Stimulated activated CD8-positive, alpha-beta memory T cell treated with anti-CD3 and anti-CD28 coated beads, Interleukin-7, amount 100 ng/mL, for 24 hours (primary cell): ENCODE measurements at regions not wholly inside any gene's neighbourhood (a gene's known extent, or its start where the extent isn't known, plus 50 kb on each side); places are given as distances from the start of the nearest gene placed in this dataset.
"Not testable (repeated sequence)": the region's sequence is repeated elsewhere in the genome, so short reads cannot be mapped to it uniquely, and the experiment has no call there.

Experiments used
- DNase-seq: peaks from one replicate; pipeline ENCODE4 v3.0.0-alpha.2; 2020; ENCODE audit warnings: low read depth

- DNase-seq = no peak
These were observed 150.9 kb downstream of the TPRA1 start for GRCh38 chr3:127439621-127440020.

DNA sequence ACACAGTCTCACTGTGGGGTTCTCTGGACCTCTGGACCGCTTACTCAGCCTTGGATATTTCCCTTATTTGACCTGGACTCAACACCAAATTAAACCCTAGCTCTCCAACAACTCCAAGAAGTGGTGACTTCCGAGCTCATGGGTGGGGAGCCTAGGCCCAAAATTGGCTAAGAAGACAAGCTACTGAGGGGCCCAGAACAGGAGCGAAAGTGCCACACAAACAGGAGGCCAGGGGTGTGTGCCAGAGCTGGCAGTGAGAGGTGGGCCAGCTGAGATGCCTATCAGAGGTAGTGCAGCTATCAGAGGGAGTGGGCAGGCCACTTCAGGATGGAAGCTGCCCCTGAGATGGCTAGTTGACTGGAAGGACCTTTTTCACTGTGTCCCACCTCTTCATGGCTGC, 151.1 kb upstream of the PRR20G start:
- DNase-seq = no peak

- DNase-seq = no peak
These were observed 150.5 kb upstream of the PRR20G start for GRCh38 chr3:127438371-127438770.

- DNase-seq = not testable (repeated sequence)
These were observed 147.5 kb upstream of the PRR20G start for GRCh38 chr3:127435299-127435698.

GRCh38 chr3:127431066-127431465, 143.2 kb upstream of the PRR20G start:
- no peak for DNase-seq

- DNase-seq = no peak
These were observed 140.6 kb upstream of the PRR20G start for GRCh38 chr3:127428344-127428997.

- DNase-seq = no peak
These were observed 139.8 kb upstream of the PRR20G start for GRCh38 chr3:127427666-127428065.

- DNase-seq = no peak
These were observed 139.3 kb upstream of the PRR20G start for GRCh38 chr3:127427156-127427555.

- no peak for DNase-seq
These were observed 138.8 kb upstream of the PRR20G start for GRCh38 chr3:127426444-127427153.

GRCh38 chr3:127425505-127426443, 137.9 kb upstream of the PRR20G start:
- DNase-seq = no peak

DNA sequence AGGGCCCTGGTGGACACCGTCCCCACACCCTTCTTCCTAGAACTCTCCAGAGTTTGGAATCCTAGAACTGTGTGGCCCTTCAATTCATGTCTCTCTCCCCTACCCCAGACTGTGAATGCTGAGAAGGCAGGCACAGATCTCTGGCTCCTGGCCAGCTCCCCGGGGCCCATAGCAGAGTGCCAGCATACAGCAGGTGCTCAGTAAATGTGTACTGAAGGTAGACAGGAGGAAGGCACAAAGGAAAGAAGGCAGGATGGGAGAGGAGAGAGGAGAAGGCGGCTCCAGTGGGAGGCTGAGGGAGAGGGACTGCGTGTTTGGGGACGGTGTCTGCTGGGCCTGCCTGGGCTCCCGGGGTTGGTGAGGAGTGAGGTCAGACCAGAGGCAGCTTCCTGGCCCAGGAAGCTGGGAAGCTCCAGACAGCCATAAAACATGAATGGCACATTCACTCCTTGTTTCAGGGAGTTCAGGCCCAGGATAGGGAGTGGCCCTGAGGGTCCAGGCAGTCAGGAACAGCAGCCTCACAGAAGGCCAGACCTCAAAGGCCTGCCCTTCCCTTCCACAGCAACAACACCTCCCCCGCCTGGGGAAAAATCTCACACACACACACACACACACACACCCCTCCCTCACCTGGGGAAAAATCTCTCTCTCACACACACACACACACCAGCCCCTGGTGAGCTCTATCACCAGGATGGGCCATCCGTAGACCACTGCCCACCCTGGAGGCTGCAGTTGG, 137.1 kb upstream of the PRR20G start:
- DNase-seq = no peak

GRCh38 chr3:127423856-127424765, 136.3 kb upstream of the PRR20G start:
- no peak for DNase-seq

DNA sequence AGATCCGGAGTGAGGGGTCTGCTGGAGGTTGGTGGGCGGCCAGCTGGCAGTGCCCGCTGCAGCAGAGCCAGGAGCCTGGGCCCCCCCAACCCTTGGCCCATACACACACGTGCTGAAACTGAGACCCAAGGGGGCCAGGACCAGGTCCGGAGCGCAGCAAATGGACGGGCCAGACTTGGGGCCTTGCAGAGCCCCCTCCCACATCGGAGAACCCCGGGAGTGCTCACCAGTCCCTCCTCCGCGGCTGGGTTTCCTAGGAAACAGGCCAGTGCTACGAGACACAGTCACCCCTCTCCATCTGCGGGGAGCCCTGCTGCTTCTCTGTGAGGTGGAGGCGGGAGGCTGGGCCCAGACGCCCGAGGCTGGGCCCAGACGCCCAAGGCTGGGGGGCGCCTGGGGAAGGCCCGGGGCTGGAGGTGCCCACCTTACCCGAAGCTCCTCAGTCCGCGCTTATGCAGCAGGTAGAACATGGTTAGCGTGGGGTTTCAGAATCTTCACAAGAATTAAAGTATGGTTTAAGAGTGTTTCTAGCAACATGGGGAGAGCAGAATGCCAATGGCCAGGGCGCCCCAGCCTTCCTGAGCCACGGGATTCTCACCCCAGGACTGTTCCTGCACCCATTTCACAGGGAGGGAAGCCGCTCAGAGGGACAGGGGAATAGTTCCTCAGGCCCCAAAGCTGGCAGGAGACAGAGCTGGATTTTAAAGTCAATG, 135.0 kb upstream of the PRR20G start:
- no peak for DNase-seq

- no peak for DNase-seq
These were observed 134.3 kb upstream of the PRR20G start for GRCh38 chr3:127421943-127422662.

DNA sequence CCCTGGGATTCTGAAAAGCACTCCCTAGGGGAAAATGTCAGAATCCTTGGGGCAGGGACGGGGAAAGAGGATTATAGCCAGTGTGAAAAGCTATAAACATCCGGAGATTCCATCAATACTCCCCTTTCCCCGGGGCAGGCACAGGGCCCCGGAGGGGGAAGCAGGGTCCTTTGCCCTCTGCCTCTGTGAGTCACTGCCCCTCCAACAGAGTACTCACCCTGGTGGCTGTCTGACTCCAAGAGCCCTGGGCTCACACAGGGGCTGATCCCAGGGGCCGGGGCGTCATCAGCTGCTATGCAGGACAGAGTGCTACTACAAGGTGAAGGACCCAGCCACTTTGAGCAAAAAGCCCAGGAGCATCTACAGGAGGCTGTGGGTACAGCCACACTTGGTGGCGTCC, 133.0 kb upstream of the PRR20G start:
- DNase-seq = no peak

- no peak for DNase-seq
These were observed 132.1 kb upstream of the PRR20G start for GRCh38 chr3:127419641-127420553.

- no peak for DNase-seq
These were observed 131.3 kb upstream of the PRR20G start for GRCh38 chr3:127419182-127419581.

DNA sequence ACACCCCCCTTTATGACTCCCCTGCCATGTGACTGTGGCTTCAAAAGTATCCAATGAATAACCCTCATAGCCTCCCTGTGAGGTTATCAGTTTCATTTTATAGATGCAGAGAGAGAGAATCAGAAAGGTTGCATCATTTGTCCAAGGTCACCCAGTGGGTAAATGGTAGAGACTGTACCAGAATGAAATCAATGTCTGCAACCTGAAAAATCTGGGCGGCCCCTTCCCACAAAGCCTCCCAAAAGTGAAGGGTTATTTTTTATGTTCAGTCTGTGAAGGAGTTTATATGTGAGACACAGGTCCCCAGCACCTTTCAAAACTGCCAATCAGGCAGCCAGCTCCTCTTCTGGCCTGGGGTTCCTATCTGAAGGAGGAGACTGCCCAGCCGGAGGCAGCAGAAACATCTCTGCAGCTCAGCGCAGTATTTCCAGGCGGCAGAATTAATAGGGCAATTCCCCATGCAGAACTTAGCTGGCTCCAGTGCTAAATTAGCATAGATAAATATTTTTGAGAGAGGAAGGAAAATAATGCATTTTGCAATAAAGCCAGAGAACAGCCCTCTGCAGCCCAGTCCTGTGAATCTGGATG, 130.8 kb upstream of the PRR20G start:
- DNase-seq = no peak
